Prostate gland (tissue), 2 donors: ENCODE measurements at regions not wholly inside any gene's neighbourhood (a gene's known extent, or its start where the extent isn't known, plus 50 kb on each side); places are given as distances from the start of the nearest gene placed in this dataset.

ENCODE experiments used
- DNase-seq: peaks from one replicate; pipeline ENCODE4 v3.0.0-alpha.2; 2019; ENCODE audit warnings: low spot score
- H3K27ac ChIP-seq, 2 donors: fragments of 200-600 bp; sonication (generic); 2 replicates each; pipeline ENCODE4 v1.5.1; 2017 to 2019
- H3K27me3 ChIP-seq: fragments of 200-600 bp; sonication (generic); replicated peaks from 2 replicates; pipeline ENCODE4 v1.5.1; 2019; ENCODE audit not compliant: insufficient read depth
- H3K36me3 ChIP-seq, 2 donors: fragments of 200-600 bp; sonication (generic); 1 replicate in 1 of 2; 2 replicates in 1 of 2; pipeline versions ENCODE4 v1.5.1 to v1.8.1; 2017 to 2019
- H3K4me1 ChIP-seq: fragments of 200-600 bp; sonication (generic); replicated peaks from 2 replicates; pipeline ENCODE4 v1.5.1; 2019
- H3K4me3 ChIP-seq, 2 donors: fragments of 200-600 bp; sonication (generic); 2 replicates each; pipeline ENCODE4 v1.5.1; 2017 to 2019
- H3K9me3 ChIP-seq: fragments of 200-600 bp; sonication (generic); 2 replicates; pipeline ENCODE4 v1.5.1; 2017
- CTCF ChIP-seq, 4 experiments: fragments of 200-600 bp in 2 of 4; fragments of 450-650 bp in 2 of 4; sonication (generic) in 2 of 4; IDR thresholded peaks; 1 replicate in 3 of 4; 2 replicates in 1 of 4; pipeline ENCODE4 v1.5.1; 2016 to 2019; ENCODE audit warnings: antibody characterized with exemption in 4 of 4, mild to moderate bottlenecking in 2 of 4, moderate library complexity in 2 of 4
- POLR2A ChIP-seq: fragments of 450-650 bp; IDR thresholded peaks from one replicate; pipeline ENCODE4 v1.6.1; 2016; ENCODE audit warnings: antibody characterized with exemption, mild to moderate bottlenecking
- POLR2AphosphoS5 ChIP-seq: sonication (generic); formaldehyde crosslinking; IDR thresholded peaks from one replicate; pipeline ENCODE4 v1.6.1; 2017; ENCODE audit warnings: antibody characterized with exemption
- WGBS: methylation state at CpG from one replicate; pipeline ENCODE4 v1.1.5; 2018; 5-methylcytosine and 5-hydroxymethylcytosine counted together
- intact Hi-C: fragments of 100-400 bp; cut with DNase I; formaldehyde crosslinking; loops from one replicate; pipeline ENCODE4 v1.14.2; 2022

- 66% methylated on average over 5 of the region's 5 CpGs for WGBS
- no peak for DNase-seq
- Histone ChIP-seq H3K27ac (no peak overlapping the region), H3K4me3 (no peak overlapping the region), H3K36me3 (no peaks in the 10 kb centered on the region), H3K27me3 (peaks cover 3% of the 10 kb centered on the region), H3K9me3 (no peaks in the 10 kb centered on the region), H3K4me1 (no peaks in the 10 kb centered on the region)
- intact Hi-C loops, result no loop called here
- no peak for TF ChIP-seq POLR2A
- TF ChIP-seq POLR2AphosphoS5, result no peak
- no peak for TF ChIP-seq CTCF (IDR thresholded peaks at IDR 0.05)
Measured at GRCh38 chr10:85204814-85205213, 876.4 kb downstream of the CCSER2 start.

DNA sequence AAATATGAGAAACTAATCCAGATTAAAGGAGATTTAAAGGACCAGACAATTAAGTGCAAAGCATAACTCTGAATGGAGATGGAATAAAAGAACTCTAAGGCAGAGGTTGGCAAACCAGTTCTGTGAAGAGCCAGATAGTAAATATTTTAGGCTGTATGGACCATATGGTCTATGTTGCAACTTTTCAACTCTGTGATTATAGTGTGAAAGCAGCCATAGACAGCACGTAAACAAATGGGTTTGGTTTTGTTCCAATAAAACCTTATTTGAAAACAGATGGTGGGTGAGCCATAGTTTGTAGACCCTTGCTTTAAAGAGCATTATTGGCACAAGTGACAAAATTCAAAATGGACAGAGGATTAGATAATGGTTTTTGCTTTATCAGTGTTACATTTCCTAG is 884.1 kb downstream of the CCSER2 start:
- no peak for TF ChIP-seq POLR2AphosphoS5
- TF ChIP-seq CTCF (IDR thresholded peaks at IDR 0.05), result no peak
- H3K27ac ChIP-seq, result no peak overlapping the region
- no peaks in the 10 kb centered on the region for H3K4me1 ChIP-seq
- no peaks in the 10 kb centered on the region for H3K36me3 ChIP-seq
- intact Hi-C loops, result no loop called here
- H3K27me3 ChIP-seq, result no peaks in the 10 kb centered on the region
- DNase-seq, result no peak
- H3K4me3 ChIP-seq, result no peak overlapping the region
- WGBS, result 26% methylated on average over 1 of the region's 1 CpG
- H3K9me3 ChIP-seq, result no peaks in the 10 kb centered on the region

DNA sequence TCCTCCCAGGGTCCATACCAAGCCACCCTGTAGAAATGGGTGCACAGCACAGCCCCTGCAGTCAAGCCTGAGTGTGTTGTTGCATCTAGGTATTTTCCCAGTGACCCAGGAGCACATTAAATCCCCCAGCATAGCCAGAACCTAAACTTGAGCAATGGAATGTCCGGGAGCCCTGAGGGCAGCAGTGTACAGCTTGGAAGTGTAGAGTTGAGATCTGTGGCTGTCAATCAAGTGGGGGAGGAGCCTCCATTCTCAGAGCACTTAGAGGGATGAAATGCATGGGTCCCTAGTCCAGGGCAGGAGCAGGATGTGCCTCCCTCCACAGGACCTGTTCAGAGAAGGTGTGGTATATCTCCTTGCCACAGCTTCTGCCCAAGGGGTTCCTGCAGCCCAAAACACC is 885.1 kb downstream of the CCSER2 start:
- Histone ChIP-seq H3K4me1 (no peaks in the 10 kb centered on the region), H3K36me3 (no peaks in the 10 kb centered on the region), H3K27ac (no peak overlapping the region), H3K4me3 (no peak overlapping the region), H3K27me3 (no peaks in the 10 kb centered on the region), H3K9me3 (no peaks in the 10 kb centered on the region)
- intact Hi-C loops, result no loop called here
- TF ChIP-seq POLR2A, result no peak
- no peak for TF ChIP-seq POLR2AphosphoS5
- TF ChIP-seq CTCF (IDR thresholded peaks at IDR 0.05), result no peak
- 88% methylated on average over 1 of the region's 1 CpG for WGBS
- no peak for DNase-seq

- WGBS, result 95% methylated on average over 2 of the region's 2 CpGs
- intact Hi-C loops, result no loop called here
Measured at GRCh38 chr10:85222300-85222699, 893.9 kb downstream of the CCSER2 start.

More at GRCh38 chr10:85222300-85222699, 893.9 kb downstream of the CCSER2 start:
- Histone ChIP-seq H3K4me3 (no peak overlapping the region), H3K36me3 (no peaks in the 10 kb centered on the region), H3K27me3 (no peaks in the 10 kb centered on the region), H3K4me1 (no peaks in the 10 kb centered on the region), H3K27ac (no peak overlapping the region), H3K9me3 (no peaks in the 10 kb centered on the region)
- DNase-seq, result no peak
- no peak for TF ChIP-seq POLR2AphosphoS5
- peak in 1 of 4 experiments; percentile 11 for TF ChIP-seq CTCF (IDR thresholded peaks at IDR 0.05)
